Upper lobe of right lung (tissue), 1 donor: ENCODE measurements at regions not wholly inside any gene's neighbourhood (a gene's known extent, or its start where the extent isn't known, plus 50 kb on each side); places are given as distances from the start of the nearest gene placed in this dataset.

Experiments used
- ATAC-seq: fragments of 200-7000 bp; cut with Tn5 transposase; one replicate; pipeline ENCODE4 v1.9.1; 2020; ENCODE audit warnings: mild to moderate bottlenecking, moderate library complexity
- DNase-seq: peaks from one replicate; pipeline ENCODE4 v3.0.0-alpha.2; 2020
- H3K27ac ChIP-seq: fragments of 200-600 bp; one replicate; pipeline ENCODE4 v1.8.0; 2022
- H3K27me3 ChIP-seq: fragments of 200-600 bp; one replicate; pipeline ENCODE4 v1.8.0; 2022; ENCODE audit warnings: mild to moderate bottlenecking
- H3K36me3 ChIP-seq: fragments of 200-600 bp; one replicate; pipeline ENCODE4 v1.8.0; 2022
- H3K4me1 ChIP-seq: fragments of 200-600 bp; one replicate; pipeline ENCODE4 v1.8.0; 2022
- H3K4me3 ChIP-seq: fragments of 200-600 bp; one replicate; pipeline ENCODE4 v1.8.0; 2022; ENCODE audit warnings: mild to moderate bottlenecking
- H3K9me3 ChIP-seq: fragments of 200-600 bp; one replicate; pipeline ENCODE4 v1.8.0; 2022
- intact Hi-C: fragments of 100-400 bp; cut with DNase I; formaldehyde crosslinking; loops from one replicate; pipeline ENCODE4 v1.11.0; 2022
- TF ChIP-seq, protein P1 (sequence below): fragments of 200-600 bp; IDR thresholded peaks from one replicate; pipeline ENCODE4 v1.8.0; 2022; ENCODE audit warnings: antibody characterized with exemption
- donor health status: DM: no; HTN: yes; CAD: no; lungs with severe emphysema.

DNA sequence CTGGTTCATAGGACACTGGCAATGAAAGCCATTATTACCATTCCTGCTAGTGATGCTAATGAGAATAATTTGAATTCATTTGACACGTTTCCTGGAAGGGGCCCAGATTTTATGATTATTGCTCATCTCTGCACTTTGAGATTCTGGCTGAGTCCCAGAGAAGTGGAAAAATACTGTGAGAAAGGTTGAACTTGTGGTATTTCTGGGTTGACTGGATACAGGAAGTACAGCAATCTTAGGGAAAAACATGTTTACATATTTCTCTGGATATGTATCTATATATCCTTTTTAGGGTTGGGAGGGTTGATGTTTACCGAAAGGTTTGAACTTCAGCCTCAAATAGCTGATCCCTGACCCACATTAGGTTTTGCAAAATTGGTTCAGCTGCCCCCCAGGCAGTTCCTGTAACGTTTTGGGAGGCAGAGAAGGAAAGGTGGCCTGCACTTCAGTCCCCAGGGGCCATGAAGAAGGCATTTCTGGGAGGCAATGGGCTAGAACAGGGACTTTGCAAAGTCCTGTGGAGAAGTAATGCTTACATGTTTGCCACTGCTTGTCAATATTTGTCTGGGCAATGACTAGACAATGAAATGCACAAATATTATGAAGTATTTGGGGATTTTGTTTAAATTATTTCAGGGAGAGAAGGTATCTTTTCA, 253.7 kb upstream of the PITRM1 start:
- H3K27ac ChIP-seq = peak overlapping the region; percentile 5
- DNase-seq = no peak
- intact Hi-C loops = no loop called here
- H3K27me3 ChIP-seq = no peaks in the 10 kb centered on the region
- TF ChIP-seq, protein P1, sequence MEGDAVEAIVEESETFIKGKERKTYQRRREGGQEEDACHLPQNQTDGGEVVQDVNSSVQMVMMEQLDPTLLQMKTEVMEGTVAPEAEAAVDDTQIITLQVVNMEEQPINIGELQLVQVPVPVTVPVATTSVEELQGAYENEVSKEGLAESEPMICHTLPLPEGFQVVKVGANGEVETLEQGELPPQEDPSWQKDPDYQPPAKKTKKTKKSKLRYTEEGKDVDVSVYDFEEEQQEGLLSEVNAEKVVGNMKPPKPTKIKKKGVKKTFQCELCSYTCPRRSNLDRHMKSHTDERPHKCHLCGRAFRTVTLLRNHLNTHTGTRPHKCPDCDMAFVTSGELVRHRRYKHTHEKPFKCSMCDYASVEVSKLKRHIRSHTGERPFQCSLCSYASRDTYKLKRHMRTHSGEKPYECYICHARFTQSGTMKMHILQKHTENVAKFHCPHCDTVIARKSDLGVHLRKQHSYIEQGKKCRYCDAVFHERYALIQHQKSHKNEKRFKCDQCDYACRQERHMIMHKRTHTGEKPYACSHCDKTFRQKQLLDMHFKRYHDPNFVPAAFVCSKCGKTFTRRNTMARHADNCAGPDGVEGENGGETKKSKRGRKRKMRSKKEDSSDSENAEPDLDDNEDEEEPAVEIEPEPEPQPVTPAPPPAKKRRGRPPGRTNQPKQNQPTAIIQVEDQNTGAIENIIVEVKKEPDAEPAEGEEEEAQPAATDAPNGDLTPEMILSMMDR = no peak
- H3K9me3 ChIP-seq = no peaks in the 10 kb centered on the region
- H3K4me1 ChIP-seq = peaks cover 12% of the 10 kb centered on the region
- no peak for ATAC-seq
- no peaks in the 10 kb centered on the region for H3K36me3 ChIP-seq
- no peak overlapping the region for H3K4me3 ChIP-seq

DNA sequence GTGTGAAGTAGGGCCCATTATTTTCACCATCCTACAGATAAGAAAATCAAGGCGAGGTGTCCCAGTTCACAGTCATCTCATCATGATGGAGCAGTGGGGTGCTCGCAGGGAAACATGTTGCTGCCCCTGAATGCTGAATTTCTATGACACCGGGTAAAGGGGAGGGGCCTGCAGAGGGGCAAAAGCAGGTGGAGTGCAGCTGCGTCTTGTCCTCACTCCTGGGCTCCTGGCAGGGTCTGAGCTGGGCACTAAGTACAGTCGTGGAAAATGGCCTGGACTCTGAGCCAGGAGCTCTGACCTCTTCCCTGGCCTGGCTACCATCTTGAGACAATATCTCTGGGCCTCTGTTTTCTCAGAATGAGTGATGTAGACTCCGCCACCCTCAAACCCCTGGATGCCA, 253.1 kb upstream of the PITRM1 start:
- H3K27ac ChIP-seq = no peak overlapping the region
- H3K4me1 ChIP-seq = peaks cover 12% of the 10 kb centered on the region
- ATAC-seq (no peak), DNase-seq (no peak)
- TF ChIP-seq, protein P1 = no peak
- intact Hi-C loops = no loop called here
- no peaks in the 10 kb centered on the region for H3K27me3 ChIP-seq
- H3K36me3 ChIP-seq = no peaks in the 10 kb centered on the region
- no peaks in the 10 kb centered on the region for H3K9me3 ChIP-seq
- no peak overlapping the region for H3K4me3 ChIP-seq

DNA sequence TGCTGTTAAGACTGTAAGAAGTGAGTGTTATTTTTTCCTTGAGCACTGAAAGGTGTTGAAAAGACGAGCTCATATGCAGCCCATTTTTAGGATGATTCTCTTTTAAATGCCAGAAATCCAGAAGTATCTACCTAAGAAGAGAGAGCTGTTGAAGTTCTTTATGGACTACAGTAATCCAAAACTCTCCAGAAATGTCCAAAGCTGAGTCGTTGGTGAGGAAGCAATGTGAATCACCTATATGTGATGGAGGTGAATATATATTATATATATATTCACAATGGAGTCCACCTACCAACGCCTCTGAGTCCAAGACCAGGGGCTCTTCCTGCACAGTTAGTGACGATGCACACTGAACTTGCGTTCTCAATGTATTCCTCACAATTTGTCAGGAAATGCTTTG, 252.7 kb upstream of the PITRM1 start:
- Histone ChIP-seq H3K4me3 (no peak overlapping the region), H3K36me3 (no peaks in the 10 kb centered on the region), H3K9me3 (no peaks in the 10 kb centered on the region), H3K27me3 (no peaks in the 10 kb centered on the region), H3K4me1 (peaks cover 12% of the 10 kb centered on the region), H3K27ac (no peak overlapping the region)
- ATAC-seq = no peak
- intact Hi-C loops = no loop called here
- TF ChIP-seq, protein P1 = no peak
- no peak for DNase-seq

DNA sequence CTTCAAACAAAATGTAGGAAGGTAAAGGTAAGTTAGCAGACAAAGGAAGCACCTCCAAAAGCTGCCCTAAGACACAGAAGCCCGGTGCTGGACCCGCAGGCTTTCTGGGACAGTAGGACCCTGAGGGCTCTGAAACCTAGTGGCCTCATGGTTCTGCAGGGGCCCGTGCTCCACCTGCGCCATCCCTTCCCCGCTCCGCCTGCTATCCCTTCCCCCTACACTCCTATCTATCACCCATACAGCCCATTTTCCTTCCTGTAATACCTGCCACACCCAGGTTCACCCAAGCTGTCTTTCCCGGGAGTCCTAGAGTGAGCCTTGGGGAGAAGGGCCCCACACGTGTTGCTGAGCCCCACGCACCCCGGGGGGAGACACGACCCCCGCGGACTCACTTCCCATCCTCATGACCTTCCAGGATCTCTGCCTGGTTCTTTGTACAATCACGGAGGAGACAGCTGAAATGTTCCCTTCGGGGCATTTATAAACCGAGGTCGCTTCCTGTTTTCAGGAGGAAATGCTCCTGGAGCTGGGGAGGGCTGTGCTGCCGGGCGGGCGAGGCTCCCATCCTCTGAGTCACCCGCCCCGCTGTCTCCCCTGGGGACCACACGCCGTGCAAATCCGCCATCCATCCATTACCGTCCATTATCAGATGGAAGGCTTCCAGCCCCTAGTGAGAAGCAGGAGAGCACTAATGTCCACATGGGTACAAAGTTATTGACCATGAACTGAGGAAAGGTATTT, 251.7 kb upstream of the PITRM1 start:
- intact Hi-C loops = no loop called here
- TF ChIP-seq, protein P1 = no peak
- no peak overlapping the region for H3K4me3 ChIP-seq
- ATAC-seq (peak; percentile 82), DNase-seq (no peak)
- no peaks in the 10 kb centered on the region for H3K36me3 ChIP-seq
- H3K9me3 ChIP-seq = no peaks in the 10 kb centered on the region
- H3K27me3 ChIP-seq = no peaks in the 10 kb centered on the region
- H3K4me1 ChIP-seq = peaks cover 12% of the 10 kb centered on the region
- H3K27ac ChIP-seq = peak overlapping the region; percentile 55

DNA sequence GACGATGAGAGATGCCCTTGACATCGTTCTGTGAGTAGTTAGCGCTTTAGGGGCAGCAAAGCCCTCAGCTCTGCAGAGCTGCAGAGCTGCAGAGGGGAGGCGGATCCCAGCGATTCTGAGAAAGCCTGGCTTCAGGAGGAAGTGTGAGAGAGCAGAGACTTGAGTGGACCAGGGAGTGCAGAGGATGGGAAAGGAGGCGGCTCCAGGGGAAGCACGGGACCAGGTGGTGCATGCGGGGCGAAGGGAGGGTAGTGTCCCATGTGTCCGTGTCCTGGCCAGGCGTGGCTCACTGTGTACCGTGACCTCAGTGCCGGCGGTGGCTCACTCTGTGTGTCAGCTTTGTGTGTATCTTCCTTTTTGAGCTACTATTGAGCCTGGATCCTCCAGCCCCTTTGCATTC, 250.8 kb upstream of the PITRM1 start:
- Histone ChIP-seq H3K27ac (no peak overlapping the region), H3K4me3 (no peak overlapping the region), H3K9me3 (no peaks in the 10 kb centered on the region), H3K27me3 (no peaks in the 10 kb centered on the region), H3K36me3 (no peaks in the 10 kb centered on the region), H3K4me1 (peaks cover 12% of the 10 kb centered on the region)
- DNase-seq = no peak
- ATAC-seq = peak; percentile 10
- intact Hi-C loops = no loop called here
- TF ChIP-seq, protein P1 = no peak
